8988T (cell line): ENCODE measurements at regions not wholly inside any gene's neighbourhood (a gene's known extent, or its start where the extent isn't known, plus 50 kb on each side); places are given as distances from the start of the nearest gene placed in this dataset.
"Not testable (repeated sequence)": the region's sequence is repeated elsewhere in the genome, so short reads cannot be mapped to it uniquely, and the experiment has no call there.

Experiments used
- DNase-seq: peaks from one replicate; pipeline ENCODE4 v3.0.0; 2011

DNA sequence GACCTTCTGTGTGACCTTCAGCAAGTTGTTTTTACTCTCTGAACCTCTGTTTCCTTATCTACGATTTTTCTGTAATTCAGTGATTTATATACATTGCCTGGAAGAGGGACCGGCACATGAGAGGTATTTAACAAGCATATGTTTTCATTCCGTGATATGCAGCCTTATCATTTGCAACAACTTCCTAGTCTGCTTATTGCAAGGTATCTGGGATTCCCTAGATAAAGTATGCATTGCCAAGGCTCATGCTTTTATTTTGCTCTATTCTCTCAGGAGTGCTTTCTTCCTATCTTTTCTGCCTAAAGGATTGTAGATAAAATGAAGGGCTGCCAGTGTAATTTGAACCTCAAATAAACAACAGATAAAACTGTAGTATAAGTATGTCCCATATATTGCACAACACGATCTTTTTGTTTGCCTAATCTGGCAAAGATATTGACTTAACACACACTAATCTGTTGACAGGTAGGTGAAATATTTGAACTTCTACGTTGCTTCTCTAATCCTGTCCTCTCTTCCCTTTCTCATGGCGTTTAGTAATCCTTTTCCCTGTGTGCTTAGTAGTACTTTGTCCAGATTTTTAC lies 377.2 kb upstream of the TNC start:
- DNase-seq: no peak

DNA sequence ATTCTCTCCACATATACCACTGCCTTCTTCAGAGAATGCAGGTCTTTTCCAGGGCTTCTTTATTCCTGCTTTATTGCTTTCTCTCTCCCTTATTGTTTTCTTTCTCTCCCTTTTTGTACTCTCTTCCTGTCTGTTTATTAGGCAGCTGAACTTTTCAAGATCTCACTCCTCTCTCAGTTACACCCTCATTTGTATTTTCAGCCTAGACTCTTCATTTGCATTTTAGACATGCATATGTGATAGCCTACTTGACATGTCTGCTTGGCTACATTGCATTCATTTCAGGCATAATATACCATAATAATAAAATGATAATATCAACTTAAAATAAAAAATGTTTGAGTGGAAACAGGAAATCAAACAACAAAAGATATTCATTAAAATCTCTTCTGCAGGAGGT lies 377.9 kb upstream of the TNC start:
- no peak for DNase-seq

DNA sequence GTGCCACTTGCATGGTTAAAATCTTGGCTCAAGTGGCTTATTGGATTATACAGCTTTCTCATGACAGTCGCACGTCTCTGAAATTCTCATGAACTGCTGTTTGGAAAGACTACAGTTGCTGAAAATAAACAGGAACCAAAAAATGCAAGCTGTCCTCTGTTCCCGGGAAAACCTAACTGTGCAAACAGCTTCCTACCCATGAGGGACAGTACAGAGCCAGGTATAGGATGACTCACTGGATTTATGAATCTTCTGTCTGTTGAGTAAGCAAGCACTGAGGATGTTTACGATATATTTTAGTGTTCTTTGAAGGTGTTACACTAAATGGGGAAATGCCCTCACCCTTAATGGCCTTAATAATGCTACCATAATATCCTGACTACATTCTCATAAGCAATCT lies 380.3 kb upstream of the TNC start:
- DNase-seq: no peak

DNA sequence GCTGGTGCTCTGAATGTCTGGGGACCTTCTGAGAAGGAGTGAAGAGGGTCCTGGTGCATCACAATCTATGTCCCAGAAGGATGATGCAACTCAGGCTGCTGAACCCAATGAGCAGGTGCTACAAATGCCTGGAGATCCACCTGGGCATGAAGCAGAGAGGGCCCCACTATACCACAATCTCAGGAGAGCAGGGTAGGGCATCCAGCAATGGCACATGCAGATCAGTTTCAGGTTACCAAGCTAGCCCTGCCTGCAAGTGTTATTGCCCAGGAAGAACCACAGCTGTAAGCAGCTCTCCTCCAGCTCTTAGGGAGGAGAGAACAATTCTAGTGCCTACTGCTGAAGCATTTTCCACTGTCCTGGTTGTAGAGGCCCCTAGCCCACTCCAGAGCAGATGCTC lies 389.2 kb upstream of the TNC start:
- DNase-seq: no peak

DNA sequence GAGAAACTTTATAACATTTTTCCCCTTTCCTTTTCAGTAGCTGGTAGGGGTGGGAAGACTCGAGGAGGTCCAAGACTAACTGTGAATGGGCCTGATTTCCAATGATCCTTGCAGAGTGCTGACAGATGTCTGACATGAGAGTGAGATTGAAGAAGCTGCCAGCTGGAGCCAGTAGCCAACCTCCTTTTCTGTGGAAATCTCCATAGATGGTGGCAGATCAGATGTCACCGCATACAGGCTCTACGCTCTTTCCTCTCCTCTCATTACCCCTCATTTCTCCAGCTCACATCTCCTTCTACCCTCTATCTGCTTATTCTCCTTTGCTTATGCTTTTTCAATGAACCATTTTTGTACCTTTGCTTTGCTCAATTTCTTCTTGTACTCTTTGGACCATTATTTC lies 395.2 kb upstream of the TNC start:
- no peak for DNase-seq

DNA sequence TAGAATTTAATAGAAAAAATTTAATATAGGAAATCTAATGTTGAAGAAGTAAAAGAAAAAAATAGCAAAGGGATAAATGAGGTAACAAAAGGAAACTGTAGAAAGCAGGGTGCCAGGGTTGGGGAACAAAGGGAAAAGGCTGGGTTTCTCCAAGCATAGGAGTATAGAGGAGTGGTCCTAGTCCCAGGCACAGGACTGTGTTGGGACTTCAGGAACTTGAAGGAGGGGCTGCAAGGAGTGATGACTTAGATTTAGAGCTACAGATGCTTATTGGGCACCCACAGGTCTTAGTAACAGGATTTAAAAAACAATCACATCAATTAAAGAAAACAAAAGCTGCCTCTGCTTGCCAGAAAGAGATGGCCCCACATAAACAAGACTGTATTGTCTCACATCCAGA lies 396.5 kb upstream of the TNC start:
- DNase-seq: no peak

DNA sequence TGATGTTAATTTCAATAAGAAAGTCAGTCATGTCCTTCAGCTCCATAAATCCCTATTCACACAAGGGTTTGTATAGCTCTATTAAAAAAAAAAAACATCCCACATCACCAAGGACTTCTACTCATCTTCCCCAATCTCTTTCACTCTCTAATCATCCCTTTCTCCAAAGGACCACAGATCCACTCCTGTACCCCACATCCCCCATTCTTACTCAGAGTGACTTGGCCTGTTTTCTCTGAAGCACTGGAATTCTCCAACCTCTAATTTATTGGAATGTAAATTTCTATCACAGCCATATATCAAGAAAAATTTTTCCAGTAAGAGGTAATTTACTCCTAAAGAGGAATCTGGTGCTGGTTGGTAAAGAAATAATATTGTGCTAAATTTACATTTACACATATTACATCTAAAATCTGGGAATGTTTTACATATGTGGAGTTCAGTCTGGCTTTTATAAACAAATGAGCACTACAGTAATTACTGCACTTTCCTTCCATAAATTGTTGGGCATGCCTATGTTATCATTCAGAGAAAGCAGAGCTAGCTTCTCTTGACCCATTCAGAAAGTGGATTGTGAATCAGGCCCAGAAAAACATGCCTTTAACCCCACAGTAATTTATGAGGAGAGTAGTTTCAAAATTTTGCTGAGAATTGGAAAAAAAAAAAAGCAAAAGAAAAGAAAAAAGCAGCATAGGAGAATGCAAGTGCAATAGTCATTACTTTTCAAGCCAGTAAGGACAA lies 399.5 kb upstream of the TNC start:
- DNase-seq: no peak

DNA sequence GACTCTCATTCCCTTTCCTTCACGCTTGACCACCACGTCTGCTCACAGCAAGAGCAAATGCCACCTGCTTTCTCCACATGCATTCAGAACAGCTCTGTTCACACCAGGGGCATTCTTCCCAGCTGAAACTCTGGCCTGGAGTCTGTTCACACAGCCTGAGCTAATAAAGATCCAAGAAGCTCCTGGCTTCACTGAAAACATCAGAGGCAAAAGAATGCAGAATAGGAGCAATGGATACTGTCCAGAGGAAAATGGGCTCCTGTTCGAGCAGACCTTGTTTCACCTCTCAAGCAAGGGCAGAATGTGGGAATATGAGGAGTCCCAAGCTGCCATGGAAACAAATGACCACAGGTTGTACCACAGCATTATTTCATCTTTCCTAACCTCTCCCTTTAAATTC lies 402.7 kb upstream of the TNC start:
- no peak for DNase-seq

DNA sequence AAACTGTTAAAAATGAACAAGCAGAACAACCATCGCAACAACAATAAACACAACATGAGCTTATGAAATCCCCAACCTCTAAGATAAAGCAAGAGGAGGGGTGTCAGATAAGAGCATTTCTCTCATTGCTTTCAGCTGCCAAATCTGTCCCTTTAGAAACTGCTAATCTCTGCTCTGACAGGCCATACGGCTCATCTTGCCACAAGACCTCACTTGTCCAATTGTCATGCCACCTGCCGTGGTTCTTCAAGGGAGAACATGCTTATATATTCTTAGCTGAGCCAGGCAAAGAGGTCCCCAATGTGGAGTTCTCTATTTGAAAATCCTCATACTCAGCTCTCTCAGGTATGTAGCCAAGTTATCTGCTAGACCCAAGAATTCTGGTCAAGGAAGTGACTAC lies 405.0 kb upstream of the TNC start:
- no peak for DNase-seq

DNA sequence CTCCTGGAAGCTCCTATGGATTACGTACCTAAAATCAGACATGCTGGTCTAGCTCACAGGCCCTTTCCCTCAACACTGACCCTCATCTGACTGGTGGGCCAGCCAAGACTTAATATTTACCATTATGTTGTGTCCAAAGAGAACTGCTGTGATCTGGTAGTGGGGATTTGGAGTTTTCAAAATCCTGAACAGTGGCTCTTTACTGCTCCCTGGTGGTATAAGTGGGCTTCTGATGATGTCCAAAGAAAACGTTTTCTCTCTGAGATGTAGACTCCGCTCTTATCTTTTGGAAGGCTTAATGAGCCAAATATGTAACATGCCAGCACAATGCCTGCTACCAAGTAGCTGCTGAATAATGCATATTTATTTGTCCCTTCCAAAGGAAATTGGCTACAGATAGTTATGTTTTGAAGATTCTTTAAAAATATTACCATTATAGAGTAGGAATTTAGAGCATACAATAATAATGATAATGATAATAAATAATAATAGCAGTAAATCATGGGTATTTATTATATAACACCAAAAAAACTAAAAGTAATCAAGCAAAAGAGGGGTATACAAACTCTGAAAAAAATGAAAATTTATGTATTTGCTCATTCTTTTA lies 406.6 kb upstream of the TNC start:
- DNase-seq: no peak

DNA sequence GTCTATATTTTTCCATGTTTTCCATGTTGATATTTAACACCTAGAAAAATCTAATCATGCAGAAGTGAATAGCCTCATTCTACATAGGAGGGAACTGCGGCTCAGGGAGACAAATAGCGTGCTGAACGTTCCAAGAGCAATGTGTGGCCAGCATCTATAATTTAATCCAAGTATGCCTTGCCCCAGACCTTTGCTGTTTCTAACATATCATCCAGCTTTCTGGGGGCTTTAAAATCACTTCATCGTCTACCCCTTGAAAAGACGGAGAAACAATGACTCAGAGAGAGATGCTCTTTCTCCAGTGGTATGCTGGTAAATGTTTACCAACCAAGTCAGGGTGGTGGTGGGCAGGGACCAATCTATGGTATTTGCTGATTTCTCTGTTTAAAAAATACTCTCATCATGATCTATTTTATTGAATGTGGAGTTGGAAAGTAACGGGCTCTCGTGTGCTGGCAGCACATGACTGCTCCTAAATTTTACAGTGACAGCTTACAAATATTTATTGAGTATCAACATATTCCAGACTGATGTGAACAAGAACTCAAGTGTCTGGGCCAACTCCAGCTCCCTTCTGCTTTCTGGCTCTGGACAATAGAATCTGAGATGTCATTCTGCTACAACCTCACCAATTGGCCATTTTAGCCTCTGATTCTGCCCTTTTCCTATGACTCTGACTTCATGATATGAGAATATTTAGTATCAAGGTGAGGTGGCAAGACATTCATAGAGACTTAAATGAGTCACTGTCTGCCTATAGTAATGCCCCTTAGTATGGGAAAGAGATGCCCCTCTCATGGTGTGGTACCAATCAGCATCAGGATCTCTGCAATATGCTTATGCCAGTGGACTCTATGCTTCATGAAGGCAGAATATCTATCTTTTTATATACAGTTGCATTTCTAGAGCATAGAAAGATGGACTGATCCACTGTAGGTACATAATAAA lies 407.4 kb upstream of the TNC start:
- no peak for DNase-seq

DNA sequence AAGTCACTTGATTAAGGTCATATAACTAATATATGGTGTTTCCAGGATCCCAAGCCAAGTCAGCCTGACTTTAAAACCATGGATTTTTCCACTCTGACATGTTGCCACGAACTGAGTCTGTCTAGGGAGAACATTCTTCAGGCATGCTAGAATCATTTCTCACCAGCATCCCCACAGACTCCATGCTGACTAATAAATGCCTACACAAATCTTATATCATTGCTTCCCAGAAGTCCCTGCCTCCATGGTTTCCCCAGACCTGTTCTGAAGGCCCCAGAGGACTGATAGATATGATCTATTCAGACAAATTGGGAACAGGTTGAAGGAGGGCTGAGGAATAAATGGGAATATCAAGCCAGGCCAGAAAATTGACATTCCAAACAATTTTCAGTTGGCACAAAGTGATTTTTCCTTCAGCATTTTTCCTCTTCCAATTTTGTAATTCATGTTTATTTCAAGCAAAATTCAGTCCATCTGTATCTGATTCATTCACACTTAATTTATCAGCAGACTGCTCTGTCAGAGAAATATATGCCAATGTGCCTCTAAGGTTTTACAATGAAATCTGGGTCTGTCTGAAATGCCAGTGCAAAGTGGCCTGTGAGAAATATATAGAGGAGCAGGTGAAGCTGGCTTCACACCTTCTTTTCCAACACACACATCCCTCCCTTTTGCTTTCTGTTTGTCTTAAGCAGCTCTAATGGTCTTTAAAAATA lies 413.6 kb upstream of the TNC start:
- no peak for DNase-seq

DNA sequence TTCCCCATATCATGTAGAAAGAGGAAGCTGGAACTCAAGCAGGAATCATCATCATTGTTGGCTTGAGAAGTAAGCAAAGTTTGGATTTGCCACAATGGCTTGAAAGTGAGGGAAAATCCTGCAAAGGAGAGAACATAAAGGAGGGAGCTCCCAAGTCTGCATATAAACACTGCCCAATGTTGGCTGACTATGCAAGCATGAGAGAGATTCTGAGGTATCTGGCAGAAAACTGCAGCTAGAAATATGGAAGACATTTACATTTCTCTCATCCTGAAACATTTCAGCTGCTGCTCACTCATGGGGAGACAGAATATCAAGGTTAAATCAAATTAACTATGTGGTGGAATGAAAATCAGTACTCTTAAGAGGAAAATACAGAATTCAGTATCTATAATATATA lies 415.6 kb upstream of the TNC start:
- no peak for DNase-seq

DNA sequence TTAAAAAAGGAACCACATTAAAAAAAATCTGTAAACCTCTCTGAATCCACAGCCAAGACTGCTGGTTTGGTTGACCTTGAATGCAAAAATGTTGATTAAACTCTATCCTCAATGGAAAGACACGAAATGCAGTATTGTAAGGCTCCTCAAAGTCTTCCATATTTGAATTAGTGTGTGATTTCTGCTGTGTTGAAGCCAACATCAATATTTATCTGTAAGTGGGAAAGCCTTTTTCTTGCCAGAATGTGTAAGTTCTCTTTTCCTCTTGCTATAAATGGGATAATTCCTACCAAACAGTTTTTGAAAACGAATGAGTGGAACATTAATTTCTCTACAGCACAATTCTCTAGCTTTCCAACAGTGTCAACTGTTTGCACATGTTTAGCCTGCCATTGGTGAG lies 422.1 kb upstream of the TNC start:
- DNase-seq: no peak

DNA sequence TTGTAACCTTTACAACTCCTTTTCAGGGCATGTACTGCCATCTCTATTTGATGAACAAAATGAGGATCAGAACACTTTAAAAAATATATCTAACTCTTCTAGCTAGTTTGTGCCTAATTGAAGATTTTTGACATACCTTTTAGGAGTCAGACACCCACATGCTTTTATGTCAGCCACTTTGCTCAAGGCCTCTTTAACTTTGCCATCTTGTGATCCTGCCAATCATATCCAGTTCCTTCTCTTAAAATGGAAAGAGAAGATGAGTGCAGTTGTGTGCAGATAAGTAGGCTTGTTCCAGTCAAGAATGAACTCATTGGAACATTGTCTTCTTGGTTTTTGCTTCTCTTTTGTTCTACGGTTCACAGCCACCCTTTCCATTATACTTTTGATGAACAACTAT lies 425.6 kb upstream of the TNC start:
- DNase-seq: no peak

DNA sequence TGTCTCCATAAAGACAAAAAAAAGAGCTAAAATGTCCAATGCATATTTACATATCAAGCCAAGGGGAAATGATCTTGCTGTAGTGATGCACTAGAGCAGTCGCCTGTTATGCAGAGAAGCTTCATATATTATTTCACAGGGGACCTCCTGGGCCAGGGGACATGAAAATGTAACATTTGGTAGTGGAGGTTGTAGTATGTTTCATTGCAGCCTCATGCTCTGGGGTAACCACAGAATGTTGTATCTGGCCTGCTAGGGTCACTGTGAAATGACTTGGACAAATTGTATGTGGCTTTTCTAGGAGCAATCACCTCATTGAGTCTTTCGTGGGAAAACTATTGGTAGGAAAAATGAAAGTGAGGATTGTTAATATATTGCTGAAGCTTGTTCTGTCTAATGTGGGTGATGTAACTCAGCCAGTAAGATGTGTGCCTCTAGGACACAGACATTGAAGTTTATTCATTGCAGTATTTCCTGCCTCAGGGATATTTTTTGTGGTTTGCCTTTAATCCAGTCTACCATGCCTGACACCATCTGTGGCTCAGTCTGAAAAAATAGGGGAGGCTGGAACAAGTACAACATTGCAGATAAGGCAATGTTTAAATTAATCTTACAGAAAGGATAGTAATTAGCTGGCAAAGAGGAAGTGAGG lies 430.8 kb upstream of the TNC start:
- no peak for DNase-seq

DNA sequence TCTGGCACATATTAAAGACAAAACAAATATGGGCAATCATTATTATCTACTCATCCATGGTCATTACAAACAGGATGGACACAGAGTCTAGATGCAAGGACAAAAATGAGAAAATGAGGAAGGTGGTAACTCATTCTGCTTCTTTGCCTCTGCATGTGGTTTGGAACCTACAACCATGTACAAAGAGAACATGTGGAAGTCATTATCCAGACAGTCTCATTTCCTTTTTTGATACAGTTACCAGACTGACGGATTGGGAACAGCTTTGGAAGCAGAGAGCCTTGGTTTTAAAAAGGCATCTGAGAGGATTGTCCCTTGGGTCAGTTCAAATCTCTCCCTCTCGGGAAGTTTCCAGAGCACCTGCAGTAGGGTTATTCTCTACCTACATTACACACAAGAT lies 433.4 kb upstream of the TNC start:
- no peak for DNase-seq

DNA sequence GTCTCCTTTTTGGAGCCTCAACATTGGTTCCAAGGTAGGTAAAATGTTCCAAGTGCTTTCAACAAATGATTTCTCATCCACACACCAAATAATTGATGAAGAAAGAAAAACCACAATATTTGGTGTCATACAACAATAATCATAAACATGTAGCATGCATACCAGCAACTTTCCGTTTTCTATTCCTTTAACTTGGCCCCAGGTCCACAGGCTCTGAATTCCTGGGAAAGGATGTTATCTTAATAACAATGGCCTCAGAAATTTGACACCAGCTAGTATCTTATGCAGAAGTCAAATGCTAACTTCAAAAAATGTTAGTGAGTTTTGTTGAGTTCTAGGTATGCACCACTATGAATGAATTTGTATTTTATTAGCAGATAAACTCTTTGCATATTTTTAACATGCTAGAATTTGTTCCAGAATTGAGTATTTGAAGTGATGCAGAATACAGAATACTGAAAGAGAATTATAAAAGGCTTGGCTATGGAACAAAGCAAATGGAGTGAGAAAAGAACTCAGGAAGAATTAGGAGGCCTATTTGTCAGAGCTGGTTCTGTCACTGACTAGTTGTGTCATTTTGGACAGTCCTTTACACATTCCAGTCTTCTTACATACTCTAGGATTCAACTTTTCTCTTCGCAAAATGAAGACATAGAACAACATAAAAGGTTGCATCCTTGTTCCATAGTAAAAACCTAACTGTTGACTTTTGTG lies 435.3 kb upstream of the TNC start:
- DNase-seq: no peak

DNA sequence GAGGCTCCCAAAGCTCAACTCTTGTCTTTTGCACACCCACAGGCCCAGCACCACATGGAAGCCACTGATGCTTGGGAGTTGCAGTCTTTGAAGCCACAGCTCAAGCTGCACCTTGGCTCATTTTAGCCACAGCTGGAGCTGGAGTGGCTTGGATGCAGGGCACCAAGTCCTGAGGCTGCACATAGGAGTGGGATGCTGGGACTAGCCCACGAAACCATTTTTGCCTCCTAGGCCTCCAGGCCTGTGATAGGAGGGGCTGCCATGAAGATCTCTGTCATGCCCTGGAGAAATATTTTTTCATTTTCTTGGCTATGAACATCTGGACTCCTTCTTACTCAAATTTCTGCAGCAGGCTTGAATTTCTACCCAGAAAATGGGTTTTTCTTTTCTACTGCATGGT lies 438.5 kb upstream of the TNC start:
- DNase-seq: no peak

DNA sequence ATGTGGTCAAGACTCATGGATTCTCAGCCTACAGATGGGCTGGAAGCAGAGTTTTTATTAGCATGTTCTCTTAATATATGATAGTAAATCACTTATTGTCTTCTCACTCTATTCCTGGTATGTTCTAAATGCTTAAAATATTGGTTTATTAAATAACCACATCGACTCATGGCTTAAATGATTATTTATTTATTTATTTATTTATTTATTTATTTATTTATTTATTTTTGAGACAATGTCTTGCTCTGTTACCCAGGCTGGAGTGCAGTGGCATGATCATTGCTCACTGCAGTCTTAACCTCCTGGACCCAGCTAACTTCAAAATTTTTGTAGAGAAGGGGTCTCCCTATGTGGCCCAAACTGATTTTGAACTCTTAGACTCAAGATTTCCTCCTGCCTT lies 457.2 kb upstream of the TNC start:
- no peak for DNase-seq

DNA sequence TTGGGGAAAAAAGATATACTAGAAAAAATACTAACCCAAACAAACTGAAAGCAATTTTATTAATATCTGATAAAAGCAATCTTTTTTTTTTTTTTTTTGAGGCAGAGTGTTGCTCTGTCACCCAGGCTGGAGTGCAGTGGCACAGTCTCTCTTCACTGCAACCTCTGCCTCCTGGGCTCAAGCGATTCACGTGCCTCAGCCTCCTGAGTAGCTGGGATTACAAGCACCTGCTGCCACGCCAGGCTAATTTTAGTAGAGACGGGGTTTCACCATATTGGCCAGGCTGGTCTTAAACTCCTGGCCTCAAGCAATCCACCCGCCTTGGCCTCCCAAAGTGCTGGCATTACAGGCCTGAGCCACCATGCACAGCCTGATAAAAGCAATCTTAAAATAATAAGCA lies 467.5 kb upstream of the TNC start:
- DNase-seq: not testable (repeated sequence)

DNA sequence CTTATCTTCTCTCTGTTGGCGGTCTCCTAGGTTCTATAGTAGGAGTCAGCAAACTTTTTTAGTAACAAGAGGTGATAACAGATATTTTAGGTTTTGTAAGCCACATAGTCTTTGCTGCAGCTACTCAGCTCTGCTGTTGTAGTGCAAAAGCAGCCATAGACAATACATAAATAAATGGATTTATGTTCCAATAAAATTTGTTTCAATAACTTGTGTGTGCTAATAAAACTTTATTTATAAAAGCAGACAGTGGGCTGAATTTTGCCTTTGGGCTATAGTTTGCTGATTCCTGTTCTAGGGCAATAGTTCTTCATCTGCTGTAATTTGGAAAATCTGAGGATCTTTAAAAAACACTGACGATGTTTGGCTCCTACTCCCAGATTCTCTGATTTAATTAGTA lies 469.4 kb upstream of the TNC start:
- DNase-seq: no peak
